Keratinocyte (primary cell): ENCODE measurements at regions not wholly inside any gene's neighbourhood (a gene's known extent, or its start where the extent isn't known, plus 50 kb on each side); places are given as distances from the start of the nearest gene placed in this dataset.

ENCODE experiments used
- DNase-seq: peaks from one replicate; pipeline ENCODE4 v3.0.0-alpha.2; 2011; ENCODE audit warnings: low read depth, missing footprints, low spot score
- FAIRE-seq: peaks from 2 replicates; lab custom pipeline; 2011; peaks lifted over from hg19 to GRCh38; lab: Jason Lieb, UNC
- H2AFZ ChIP-seq: 2 replicates; pipeline ENCODE4 v1.6.0; 2012; ENCODE audit warnings: low read length, control low read depth, inconsistent platforms; ENCODE audit not compliant: control insufficient read depth
- H3K27ac ChIP-seq: 2 replicates; pipeline ENCODE4 v1.5.1; 2011; ENCODE audit warnings: low read length; ENCODE audit not compliant: control insufficient read depth, insufficient read depth
- H3K27me3 ChIP-seq: 3 replicates; pipeline ENCODE4 v1.6.0; 2011; ENCODE audit warnings: low read length; ENCODE audit not compliant: control insufficient read depth, insufficient read depth; ENCODE audit errors: extremely low read depth
- H3K36me3 ChIP-seq, 2 experiments: 2 replicates in 1 of 2; 3 replicates in 1 of 2; pipeline ENCODE4 v1.5.1; 2011; ENCODE audit warnings: low read length in 2 of 2, mild to moderate bottlenecking in 1 of 2; ENCODE audit not compliant: control insufficient read depth in 2 of 2, insufficient read depth in 2 of 2; ENCODE audit errors: extremely low read depth in 1 of 2
- H3K4me1 ChIP-seq: 3 replicates; pipeline ENCODE4 v1.5.1; 2011; ENCODE audit warnings: low read length; ENCODE audit not compliant: control insufficient read depth, insufficient read depth; ENCODE audit errors: extremely low read depth
- H3K4me2 ChIP-seq: 3 replicates; pipeline ENCODE4 v1.6.0; 2011; ENCODE audit warnings: low read depth, low read length; ENCODE audit not compliant: control insufficient read depth, insufficient read depth; ENCODE audit errors: extremely low read depth
- H3K4me3 ChIP-seq, 3 experiments: fragments of 200-600 bp in 1 of 3; sonication (generic) in 1 of 3; 2 replicates in 2 of 3; 3 replicates in 1 of 3; pipeline ENCODE4 v1.5.1; 2011 to 2016; ENCODE audit warnings: low read length in 3 of 3, mild to moderate bottlenecking in 3 of 3, control low read depth in 2 of 3, inconsistent platforms in 1 of 3, low read depth in 1 of 3, mixed read lengths in 1 of 3, mixed run types in 1 of 3, moderate library complexity in 1 of 3; ENCODE audit not compliant: control insufficient read depth in 2 of 3, insufficient read depth in 2 of 3; ENCODE audit errors: extremely low read depth in 1 of 3
- H3K79me2 ChIP-seq: 2 replicates; pipeline ENCODE4 v1.6.0; 2012; ENCODE audit warnings: low read length; ENCODE audit not compliant: control insufficient read depth, insufficient read depth
- H3K9ac ChIP-seq: 3 replicates; pipeline ENCODE4 v1.6.0; 2011; ENCODE audit warnings: low read length; ENCODE audit not compliant: control insufficient read depth, insufficient read depth; ENCODE audit errors: extremely low read depth
- H3K9me1 ChIP-seq: 3 replicates; pipeline ENCODE4 v1.6.0; 2011; ENCODE audit warnings: low read length; ENCODE audit not compliant: control insufficient read depth, insufficient read depth; ENCODE audit errors: extremely low read depth
- H3K9me3 ChIP-seq: 2 replicates; pipeline ENCODE4 v1.5.1; 2012; ENCODE audit warnings: low read depth, low read length; ENCODE audit not compliant: control insufficient read depth
- H4K20me1 ChIP-seq: 3 replicates; pipeline ENCODE4 v1.6.0; 2011; ENCODE audit warnings: low read length; ENCODE audit not compliant: control insufficient read depth, insufficient read depth; ENCODE audit errors: extremely low read depth
- CTCF ChIP-seq, 3 experiments: IDR thresholded peaks in 1 of 3; conservative IDR thresholded peaks in 1 of 3; optimal IDR thresholded peaks in 1 of 3; 2 replicates in 2 of 3; 3 replicates in 1 of 3; pipeline versions ENCODE3 to v1.5.1; 2011; ENCODE audit warnings: low read length in 3 of 3, mild to moderate bottlenecking in 3 of 3, moderate library complexity in 2 of 3, control low read depth in 1 of 3, inconsistent platforms in 1 of 3; ENCODE audit not compliant: insufficient read depth in 2 of 3; ENCODE audit errors: extremely low read depth in 1 of 3
- EZH2 ChIP-seq: IDR thresholded peaks from one replicate; pipeline ENCODE4 v1.6.1; 2012; ENCODE audit warnings: inconsistent platforms, mild to moderate bottlenecking, low read length, moderate library complexity
- dilution Hi-C: fragments of 300-500 bp; cut with MboI; formaldehyde crosslinking; loops from one replicate; pipeline ENCODE4 v1.7.0; 2020; ENCODE audit warnings: low sequenced_read_pairs; ENCODE audit not compliant: extremely low pct_ligation_motif_present

GRCh38 chr2:151102226-151102625 is 159.4 kb downstream of the RBM43 start:
- no peak overlapping the region for H3K27ac ChIP-seq
- H3K27me3 ChIP-seq, result no peaks in the 10 kb centered on the region
- dilution Hi-C loops, result no loop called here
- H3K4me3 ChIP-seq, result no peak overlapping the region
- no peaks in the 10 kb centered on the region for H3K9me3 ChIP-seq
- H3K9me1 ChIP-seq, result no peaks in the 10 kb centered on the region
- DNase-seq (no peak), FAIRE-seq (no peak)
- H3K36me3 ChIP-seq, result no peaks in the 10 kb centered on the region
- no peak overlapping the region for H3K4me2 ChIP-seq
- H4K20me1 ChIP-seq, result no peaks in the 10 kb centered on the region
- H2AFZ ChIP-seq, result no peak overlapping the region
- TF ChIP-seq EZH2 (no peak), CTCF (optimal IDR thresholded peaks at IDR 0.05 in 1 of 3, IDR thresholded peaks at IDR 0.05 in 1 of 3, conservative IDR thresholded peaks at IDR 0.05 in 1 of 3; ENCODE audit: extremely low read depth in 1 of 3, insufficient read depth in 2 of 3, low read length in 3 of 3) (no peak)
- H3K9ac ChIP-seq, result no peak overlapping the region
- H3K79me2 ChIP-seq, result no peaks in the 10 kb centered on the region
- H3K4me1 ChIP-seq, result no peaks in the 10 kb centered on the region

- Histone ChIP-seq H3K27me3 (no peaks in the 10 kb centered on the region), H3K4me1 (no peaks in the 10 kb centered on the region), H3K4me3 (no peak overlapping the region), H4K20me1 (no peaks in the 10 kb centered on the region), H3K79me2 (no peaks in the 10 kb centered on the region), H3K27ac (no peak overlapping the region), H3K36me3 (no peaks in the 10 kb centered on the region), H3K9ac (no peak overlapping the region), H3K4me2 (no peak overlapping the region), H3K9me1 (no peaks in the 10 kb centered on the region), H2AFZ (no peak overlapping the region), H3K9me3 (no peaks in the 10 kb centered on the region)
- DNase-seq (no peak), FAIRE-seq (no peak)
- dilution Hi-C loops, result no loop called here
- TF ChIP-seq CTCF (optimal IDR thresholded peaks at IDR 0.05 in 1 of 3, IDR thresholded peaks at IDR 0.05 in 1 of 3, conservative IDR thresholded peaks at IDR 0.05 in 1 of 3; ENCODE audit: extremely low read depth in 1 of 3, insufficient read depth in 2 of 3, low read length in 3 of 3) (no peak), EZH2 (no peak)
Observed at GRCh38 chr2:151098841-151099240, 162.8 kb downstream of the RBM43 start.
